ENCODE measurements at regions not wholly inside any gene's neighbourhood (a gene's known extent, or its start where the extent isn't known, plus 50 kb on each side); places are given as distances from the start of the nearest gene placed in this dataset.

DNA sequence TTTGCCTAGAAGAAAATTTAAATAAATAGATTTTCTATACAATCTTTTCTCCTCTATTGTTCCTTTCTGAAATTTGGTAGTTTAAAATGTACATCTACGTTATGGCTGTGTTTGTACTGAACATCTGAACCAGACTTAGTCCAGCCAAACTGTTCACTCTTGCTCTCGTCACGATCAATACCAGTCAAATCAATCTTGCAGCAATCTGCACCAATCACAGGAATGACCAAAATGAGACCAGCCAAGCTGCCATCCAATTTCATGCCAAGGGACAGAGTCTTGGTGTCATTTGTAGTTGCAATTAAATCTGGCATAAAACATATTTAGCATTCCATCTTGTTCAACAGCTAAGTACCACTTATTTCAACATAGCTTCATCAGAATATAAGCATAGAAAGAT is 156.6 kb downstream of the IRS2 start:
- no peaks in the 10 kb centered on the region for H3K79me2 ChIP-seq (ENCODE audit: insufficient read depth, low read length)
- no peaks in the 10 kb centered on the region for H3K36me3 ChIP-seq (replicated peaks in 1 of 2; ENCODE audit: control insufficient read depth in 1 of 2, insufficient read depth in 2 of 2, low read length in 2 of 2)
- peaks cover 10 to 21% (median 13%) of the 10 kb centered on the region in 7 donors for H3K9me3 Mint-ChIP-seq
- peaks cover 0 to 6% of the 10 kb centered on the region in 2 donors for H3K9me3 ChIP-seq (replicated peaks in 1 of 2; ENCODE audit: control insufficient read depth in 1 of 2, insufficient read depth in 1 of 2, low read length in 2 of 2)
- peaks cover 13% of the 10 kb centered on the region for H3K4me1 Mint-ChIP-seq
- H4K20me1 ChIP-seq (ENCODE audit: insufficient read depth, low read length), result no peaks in the 10 kb centered on the region
- no peak overlapping the region for H3K27ac ChIP-seq (ENCODE audit: low read depth in 1 of 2, low read length in 2 of 2)
- peaks cover 0 to 5% (median 0%) of the 10 kb centered on the region in 3 donors for H3K27me3 Mint-ChIP-seq (ENCODE audit: low read depth in 3 of 3)
- H3K4me3 Mint-ChIP-seq, result no peak overlapping the region
- no peaks in the 10 kb centered on the region for H3K27me3 ChIP-seq (ENCODE audit: control insufficient read depth in 2 of 2, insufficient read depth in 2 of 2, low read length in 2 of 2)
- no peak overlapping the region for H3K9ac ChIP-seq (ENCODE audit: insufficient read depth, low read length, poor library complexity, severe bottlenecking)
- WGBS (ENCODE audit: insufficient coverage), result 100% methylated on average over 2 of the region's 3 CpGs
- no peak overlapping the region for H3K27ac Mint-ChIP-seq
- H3K4me1 ChIP-seq (ENCODE audit: control insufficient read depth in 1 of 2, insufficient read depth in 2 of 2, low read length in 2 of 2), result peaks cover 7 to 8% of the 10 kb centered on the region in 2 donors
- TF ChIP-seq, protein P1, sequence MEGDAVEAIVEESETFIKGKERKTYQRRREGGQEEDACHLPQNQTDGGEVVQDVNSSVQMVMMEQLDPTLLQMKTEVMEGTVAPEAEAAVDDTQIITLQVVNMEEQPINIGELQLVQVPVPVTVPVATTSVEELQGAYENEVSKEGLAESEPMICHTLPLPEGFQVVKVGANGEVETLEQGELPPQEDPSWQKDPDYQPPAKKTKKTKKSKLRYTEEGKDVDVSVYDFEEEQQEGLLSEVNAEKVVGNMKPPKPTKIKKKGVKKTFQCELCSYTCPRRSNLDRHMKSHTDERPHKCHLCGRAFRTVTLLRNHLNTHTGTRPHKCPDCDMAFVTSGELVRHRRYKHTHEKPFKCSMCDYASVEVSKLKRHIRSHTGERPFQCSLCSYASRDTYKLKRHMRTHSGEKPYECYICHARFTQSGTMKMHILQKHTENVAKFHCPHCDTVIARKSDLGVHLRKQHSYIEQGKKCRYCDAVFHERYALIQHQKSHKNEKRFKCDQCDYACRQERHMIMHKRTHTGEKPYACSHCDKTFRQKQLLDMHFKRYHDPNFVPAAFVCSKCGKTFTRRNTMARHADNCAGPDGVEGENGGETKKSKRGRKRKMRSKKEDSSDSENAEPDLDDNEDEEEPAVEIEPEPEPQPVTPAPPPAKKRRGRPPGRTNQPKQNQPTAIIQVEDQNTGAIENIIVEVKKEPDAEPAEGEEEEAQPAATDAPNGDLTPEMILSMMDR (IDR thresholded peaks at IDR 0.05), result no peak
- H3K4me3 ChIP-seq (replicated peaks in 1 of 3; ENCODE audit: low read depth in 2 of 3, low read length in 3 of 3), result no peak overlapping the region
- no peak for DNase-seq
- H2AFZ ChIP-seq (ENCODE audit: insufficient read depth, low read depth, low read length, poor library complexity, severe bottlenecking), result no peak overlapping the region
- H3K36me3 Mint-ChIP-seq, result peaks cover 0 to 5% of the 10 kb centered on the region in 2 donors
- intact Hi-C loops (cut with micrococcal nuclease), result no loop called here
- no peak overlapping the region for H3K4me2 ChIP-seq (replicated peaks; ENCODE audit: extremely low read depth, low read length, poor library complexity, severe bottlenecking)

DNA sequence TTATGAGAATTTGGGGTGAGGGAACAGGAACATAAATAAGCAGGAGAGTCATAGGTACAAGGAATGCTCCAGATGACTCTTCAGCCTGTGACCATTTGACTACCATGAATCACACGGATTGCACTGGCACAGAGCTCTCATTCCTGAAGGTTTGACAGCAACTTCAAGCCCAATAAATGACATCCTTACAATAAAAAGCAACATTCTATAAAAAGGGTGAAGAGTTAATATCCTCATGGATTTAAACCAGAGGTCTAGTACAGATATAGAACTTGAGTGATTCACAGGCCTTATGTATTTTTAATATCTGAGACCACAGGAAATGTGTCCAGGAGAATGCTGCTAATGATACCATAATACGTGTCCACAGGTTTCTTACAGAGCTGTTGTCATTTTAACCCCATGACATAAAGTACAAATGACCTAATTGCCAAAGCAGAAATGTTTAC is 158.1 kb downstream of the IRS2 start:
- H2AFZ ChIP-seq (ENCODE audit: insufficient read depth, low read depth, low read length, poor library complexity, severe bottlenecking), result no peak overlapping the region
- Mint-ChIP-seq H3K27ac (no peak overlapping the region), H3K4me3 (no peak overlapping the region), H3K27me3 (ENCODE audit: low read depth in 3 of 3) (peaks cover 0 to 4% (median 0%) of the 10 kb centered on the region in 3 donors), H3K9me3 (peaks cover 9 to 17% (median 10%) of the 10 kb centered on the region in 7 donors), H3K36me3 (peaks cover 0 to 5% of the 10 kb centered on the region in 2 donors), H3K4me1 (peaks cover 4% of the 10 kb centered on the region)
- no peaks in the 10 kb centered on the region for H3K36me3 ChIP-seq (replicated peaks in 1 of 2; ENCODE audit: control insufficient read depth in 1 of 2, insufficient read depth in 2 of 2, low read length in 2 of 2)
- no peaks in the 10 kb centered on the region for H3K4me1 ChIP-seq (ENCODE audit: control insufficient read depth in 1 of 2, insufficient read depth in 2 of 2, low read length in 2 of 2)
- peaks cover 0 to 6% of the 10 kb centered on the region in 2 donors for H3K9me3 ChIP-seq (replicated peaks in 1 of 2; ENCODE audit: control insufficient read depth in 1 of 2, insufficient read depth in 1 of 2, low read length in 2 of 2)
- no CpG with 5 or more reads among the region's 2 CpGs for WGBS (ENCODE audit: insufficient coverage)
- intact Hi-C loops (cut with micrococcal nuclease), result no loop called here
- H3K27me3 ChIP-seq (ENCODE audit: control insufficient read depth in 2 of 2, insufficient read depth in 2 of 2, low read length in 2 of 2), result no peaks in the 10 kb centered on the region
- H3K27ac ChIP-seq (ENCODE audit: low read depth in 1 of 2, low read length in 2 of 2), result no peak overlapping the region
- TF ChIP-seq, protein P1 (IDR thresholded peaks at IDR 0.05), result no peak
- H4K20me1 ChIP-seq (ENCODE audit: insufficient read depth, low read length), result no peaks in the 10 kb centered on the region
- DNase-seq, result no peak
- H3K4me3 ChIP-seq (replicated peaks in 1 of 3; ENCODE audit: low read depth in 2 of 3, low read length in 3 of 3), result no peak overlapping the region
- H3K79me2 ChIP-seq (ENCODE audit: insufficient read depth, low read length), result no peaks in the 10 kb centered on the region
- no peak overlapping the region for H3K9ac ChIP-seq (ENCODE audit: insufficient read depth, low read length, poor library complexity, severe bottlenecking)
- H3K4me2 ChIP-seq (replicated peaks; ENCODE audit: extremely low read depth, low read length, poor library complexity, severe bottlenecking), result no peak overlapping the region

All from CD14-positive monocyte (primary cell).